ENCODE measurements at regions not wholly inside any gene's neighbourhood (a gene's known extent, or its start where the extent isn't known, plus 50 kb on each side); places are given as distances from the start of the nearest gene placed in this dataset.

GRCh38 chr3:20842594-20843436 lies 656.8 kb upstream of the SGO1 start:
- TF ChIP-seq CTCF (IDR thresholded peaks at IDR 0.05) (no peak), POLR2A (IDR thresholded peaks at IDR 0.05) (no peak)
- Histone ChIP-seq H3K27me3 (no peaks in the 10 kb centered on the region), H3K27ac (no peak overlapping the region), H3K4me3 (replicated peaks in 1 of 3) (no peak overlapping the region), H3K4me1 (peaks cover 3 to 8% of the 10 kb centered on the region in 2 donors), H3K36me3 (no peaks in the 10 kb centered on the region), H3K9me3 (no peaks in the 10 kb centered on the region)
- no peak for DNase-seq
- WGBS, 2 donors = 81 to 83% methylated on average over 3 of the region's 3 CpGs
- intact Hi-C loops (cut with DNase I) = no loop called here

- no peak overlapping the region for H3K27ac ChIP-seq
- no peak for TF ChIP-seq POLR2A (IDR thresholded peaks at IDR 0.05)
- no peak for TF ChIP-seq CTCF (IDR thresholded peaks at IDR 0.05)
- WGBS, 2 donors = 84 to 88% methylated on average over 6 of the region's 6 CpGs
- peaks cover 3 to 8% of the 10 kb centered on the region in 2 donors for H3K4me1 ChIP-seq
- H3K4me3 ChIP-seq (replicated peaks in 1 of 3) = no peak overlapping the region
- intact Hi-C loops (cut with DNase I) = no loop called here
- no peaks in the 10 kb centered on the region for H3K27me3 ChIP-seq
- no peak for DNase-seq
- H3K36me3 ChIP-seq = no peaks in the 10 kb centered on the region
- no peaks in the 10 kb centered on the region for H3K9me3 ChIP-seq
Observed at GRCh38 chr3:20842002-20842401, 656.0 kb upstream of the SGO1 start.

GRCh38 chr3:20837676-20838302 lies 651.8 kb upstream of the SGO1 start:
- Histone ChIP-seq H3K4me3 (replicated peaks in 1 of 3) (no peak overlapping the region), H3K36me3 (no peaks in the 10 kb centered on the region), H3K27me3 (no peaks in the 10 kb centered on the region), H3K4me1 (peaks cover under 1 to 4% of the 10 kb centered on the region in 2 donors), H3K27ac (no peak overlapping the region), H3K9me3 (no peaks in the 10 kb centered on the region)
- intact Hi-C loops (cut with DNase I) = no loop called here
- TF ChIP-seq CTCF (IDR thresholded peaks at IDR 0.05) (no peak), POLR2A (IDR thresholded peaks at IDR 0.05) (no peak)
- WGBS, 2 donors = 45 to 48% methylated on average over 3 of the region's 3 CpGs
- no peak for DNase-seq

GRCh38 chr3:20836801-20837200 lies 650.8 kb upstream of the SGO1 start:
- TF ChIP-seq CTCF (IDR thresholded peaks at IDR 0.05) = no peak
- no peak for TF ChIP-seq POLR2A (IDR thresholded peaks at IDR 0.05)
- 81 to 82% methylated on average over 2 of the region's 2 CpGs for WGBS, 2 donors
- no peaks in the 10 kb centered on the region for H3K4me1 ChIP-seq
- H3K27me3 ChIP-seq = no peaks in the 10 kb centered on the region
- no peak overlapping the region for H3K27ac ChIP-seq
- no peaks in the 10 kb centered on the region for H3K9me3 ChIP-seq
- H3K36me3 ChIP-seq = no peaks in the 10 kb centered on the region
- no peak overlapping the region for H3K4me3 ChIP-seq (replicated peaks in 1 of 3)
- DNase-seq = no peak
- intact Hi-C loops (cut with DNase I) = no loop called here

GRCh38 chr3:20832963-20833362 lies 647.0 kb upstream of the SGO1 start:
- Histone ChIP-seq H3K4me3 (replicated peaks in 1 of 3) (no peak overlapping the region), H3K4me1 (no peaks in the 10 kb centered on the region), H3K9me3 (no peaks in the 10 kb centered on the region), H3K27ac (no peak overlapping the region), H3K27me3 (no peaks in the 10 kb centered on the region), H3K36me3 (no peaks in the 10 kb centered on the region)
- intact Hi-C loops (cut with DNase I) = no loop called here
- 89% methylated on average over 2 of the region's 2 CpGs for WGBS, 2 donors
- TF ChIP-seq POLR2A (IDR thresholded peaks at IDR 0.05) = no peak
- TF ChIP-seq CTCF (IDR thresholded peaks at IDR 0.05) = no peak
- no peak for DNase-seq

Data from thyroid gland (tissue), 4 donors.